HG03460 (cell line): ENCODE measurements at regions not wholly inside any gene's neighbourhood (a gene's known extent, or its start where the extent isn't known, plus 50 kb on each side); places are given as distances from the start of the nearest gene placed in this dataset.

ENCODE experiments used
- ATAC-seq: cut with Tn5 transposase; IDR thresholded peaks from one replicate; pipeline ENCODE4 v1.9.1; 2021; ENCODE audit not compliant: unreplicated experiment

- ATAC-seq = no peak
Measured at GRCh38 chr2:203789618-203790017, 78.0 kb upstream of the CTLA4 start.

GRCh38 chr2:203790134-203790852 is 77.3 kb upstream of the CTLA4 start:
- ATAC-seq = no peak

DNA sequence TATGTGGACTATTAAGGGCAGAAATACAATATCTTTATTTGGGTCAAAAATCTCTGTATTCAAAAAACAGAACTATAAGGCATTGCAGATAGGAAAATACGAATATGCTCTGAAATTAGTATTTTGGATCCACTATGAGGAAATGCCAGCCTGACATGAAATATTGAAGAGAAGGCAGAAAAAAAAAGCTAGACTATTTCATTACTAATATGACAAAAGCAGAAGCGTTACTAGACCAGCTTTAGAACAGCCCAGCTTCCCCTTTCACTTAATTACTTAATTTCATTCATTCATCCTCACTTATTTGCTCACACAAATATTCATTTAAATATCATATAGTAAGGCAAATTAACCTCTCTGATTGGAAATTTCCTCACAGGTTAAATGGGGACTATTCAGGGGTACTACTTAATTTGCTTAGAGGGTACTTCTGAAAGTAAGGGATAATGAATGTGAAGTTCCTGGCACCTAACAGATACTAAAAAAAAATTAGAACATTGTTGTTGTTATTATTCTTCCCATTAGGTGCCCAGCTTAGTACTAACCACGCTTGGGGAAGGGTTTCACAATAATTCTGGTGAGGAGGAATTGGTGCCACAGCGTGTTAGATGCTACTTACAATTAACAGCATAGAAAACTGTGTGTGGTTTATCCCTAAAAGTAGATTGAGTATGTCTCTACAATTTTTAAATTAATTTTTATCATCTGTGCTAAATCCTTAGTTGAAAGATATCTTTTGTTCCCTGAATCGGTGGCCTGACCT is 71.1 kb upstream of the CTLA4 start:
- no peak for ATAC-seq

DNA sequence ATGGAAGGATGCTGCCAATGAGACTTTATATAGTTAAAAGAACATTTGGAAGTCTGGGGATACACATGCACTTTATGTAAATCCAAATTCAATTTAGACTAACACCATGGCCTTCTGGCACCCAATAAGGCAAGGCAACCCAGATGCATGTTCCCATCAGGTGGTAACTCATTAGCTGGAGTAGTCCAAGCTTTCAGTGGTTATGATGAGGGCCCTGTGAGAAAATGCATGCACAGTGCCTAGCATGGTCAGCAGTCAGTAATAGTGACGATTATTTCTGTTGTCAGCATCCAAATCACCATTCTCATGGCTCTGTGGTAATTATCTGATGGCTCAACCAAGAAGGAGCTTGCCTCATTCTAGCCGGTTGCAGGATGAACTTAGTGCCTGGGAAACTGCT is 70.3 kb upstream of the CTLA4 start:
- ATAC-seq = no peak

DNA sequence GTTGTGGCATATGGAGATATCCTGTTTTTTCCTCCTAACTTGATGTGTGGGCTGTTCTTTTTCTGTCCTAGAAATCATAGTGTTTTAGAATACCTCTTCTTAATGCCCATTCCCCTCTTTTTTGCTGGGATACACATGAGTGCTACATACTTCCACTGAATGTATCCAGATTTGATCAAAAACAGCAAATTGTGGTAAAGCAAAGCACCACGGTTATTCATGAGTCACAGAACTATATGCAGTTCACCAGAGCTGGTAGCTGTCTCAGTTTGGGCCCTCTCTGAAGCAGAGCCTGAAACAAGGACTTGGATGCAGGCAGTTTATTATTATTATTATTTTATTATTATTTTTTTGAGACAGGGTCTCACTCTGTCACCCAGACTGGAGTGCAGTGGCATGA is 69.9 kb upstream of the CTLA4 start:
- ATAC-seq = no peak

DNA sequence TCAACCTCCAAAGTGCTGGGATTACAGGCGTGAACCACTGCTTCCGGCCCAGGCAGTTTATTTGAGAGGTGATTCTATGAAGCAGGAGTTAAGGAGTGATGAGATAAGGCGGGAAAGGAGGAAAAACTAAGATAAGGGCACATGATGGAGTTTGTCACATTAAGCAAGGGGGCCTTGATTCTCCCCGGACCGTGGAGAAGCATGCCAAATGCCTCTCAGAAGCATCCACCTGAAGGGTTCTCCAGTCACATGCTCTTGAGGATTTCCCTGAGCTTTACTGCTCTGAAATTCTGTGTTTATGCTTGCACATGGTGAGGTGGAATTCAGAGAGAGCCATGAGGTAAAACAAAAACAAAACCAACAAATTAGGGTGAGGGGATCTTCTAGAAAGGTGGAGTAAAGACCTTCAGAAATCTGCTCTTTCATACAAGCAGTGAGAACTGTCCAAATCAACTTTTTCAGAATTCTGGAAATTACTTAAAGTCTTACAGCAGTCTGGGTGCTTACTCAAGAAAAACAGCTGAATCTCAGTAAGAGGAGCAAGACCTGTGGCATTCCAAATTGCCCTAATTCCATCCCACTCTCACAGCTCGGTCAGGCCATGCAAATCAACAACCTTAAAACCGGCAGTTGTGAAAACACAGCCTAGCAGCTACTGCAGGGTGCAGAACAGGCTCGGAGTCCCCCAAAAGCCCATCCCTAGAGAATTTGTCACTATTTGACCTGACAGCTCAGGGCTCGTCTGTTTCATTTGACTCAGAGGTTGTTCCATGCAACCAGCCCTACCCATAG is 69.1 kb upstream of the CTLA4 start:
- no peak for ATAC-seq

- peak; percentile 91 for ATAC-seq
Measured at GRCh38 chr2:203799908-203800307, 67.7 kb upstream of the CTLA4 start.

GRCh38 chr2:203800783-203801182 is 66.8 kb upstream of the CTLA4 start:
- ATAC-seq = no peak

DNA sequence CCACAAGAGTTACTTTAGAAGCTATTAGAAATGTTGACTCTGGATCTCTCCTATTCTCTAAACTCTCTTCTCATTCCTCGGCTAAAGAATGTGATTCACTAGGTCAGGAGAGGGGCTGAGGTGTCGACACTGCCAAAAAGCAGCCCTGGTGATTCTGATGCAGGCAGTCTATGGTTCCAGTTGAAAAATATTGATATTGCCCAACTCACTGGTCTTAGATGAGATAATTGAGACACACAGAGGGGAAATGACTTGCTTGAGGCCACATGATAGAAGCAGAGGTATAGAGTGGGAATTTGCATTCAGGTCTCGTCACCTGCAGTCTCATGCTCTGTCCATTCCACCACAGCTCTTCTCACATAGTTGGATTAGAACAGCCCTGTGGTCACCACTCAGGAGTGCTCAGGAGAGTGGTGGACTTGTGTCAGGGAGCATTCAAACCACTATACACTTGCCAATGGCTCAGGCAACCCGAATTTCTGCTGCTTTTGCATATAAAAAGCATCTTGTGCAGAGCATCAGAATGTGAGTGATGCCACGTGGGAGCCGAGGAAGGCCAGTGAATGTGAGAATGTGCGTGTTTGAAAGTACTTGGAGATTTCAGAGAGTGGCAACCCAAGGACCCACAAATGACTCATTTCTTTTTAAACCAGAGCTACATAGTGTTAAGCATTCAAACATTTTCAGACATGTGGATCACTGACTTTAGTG is 65.1 kb upstream of the CTLA4 start:
- no peak for ATAC-seq

- ATAC-seq = no peak
Measured at GRCh38 chr2:203803053-203803429, 64.5 kb upstream of the CTLA4 start.

GRCh38 chr2:203804070-203804469 is 63.5 kb upstream of the CTLA4 start:
- ATAC-seq = no peak

DNA sequence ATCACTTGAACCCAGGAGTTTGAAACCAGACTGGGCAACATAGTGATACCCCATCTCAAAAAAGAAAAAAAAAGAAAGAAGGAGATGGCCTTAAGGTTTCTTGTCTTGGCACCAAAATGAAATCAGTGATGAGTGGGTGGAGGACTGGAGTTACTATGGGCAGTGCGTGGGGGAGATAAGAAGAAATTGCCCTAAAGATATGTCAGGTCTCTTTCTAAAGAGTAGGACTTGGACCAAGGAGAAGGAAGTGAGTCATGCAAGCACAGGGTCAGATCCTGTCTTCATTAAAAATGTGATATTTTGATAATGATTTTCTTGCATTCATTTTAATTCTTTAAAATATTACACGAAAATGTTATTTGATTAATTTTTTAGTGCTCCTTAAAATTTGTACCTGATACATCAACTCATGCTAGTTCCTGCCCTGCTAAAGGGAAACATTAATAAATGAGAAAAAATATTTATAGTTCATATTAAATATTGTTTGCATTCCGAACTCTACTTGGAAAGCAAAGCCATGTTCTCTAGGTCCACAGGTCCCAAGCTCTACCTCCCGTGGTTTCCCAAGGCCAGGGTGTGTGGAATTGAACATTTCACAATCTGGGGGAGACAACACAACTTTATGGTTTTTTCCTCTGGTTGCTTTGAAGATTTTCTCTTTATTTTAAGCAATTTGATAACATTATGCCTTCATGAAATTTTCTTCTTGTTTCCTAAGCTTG is 62.6 kb upstream of the CTLA4 start:
- ATAC-seq = no peak

DNA sequence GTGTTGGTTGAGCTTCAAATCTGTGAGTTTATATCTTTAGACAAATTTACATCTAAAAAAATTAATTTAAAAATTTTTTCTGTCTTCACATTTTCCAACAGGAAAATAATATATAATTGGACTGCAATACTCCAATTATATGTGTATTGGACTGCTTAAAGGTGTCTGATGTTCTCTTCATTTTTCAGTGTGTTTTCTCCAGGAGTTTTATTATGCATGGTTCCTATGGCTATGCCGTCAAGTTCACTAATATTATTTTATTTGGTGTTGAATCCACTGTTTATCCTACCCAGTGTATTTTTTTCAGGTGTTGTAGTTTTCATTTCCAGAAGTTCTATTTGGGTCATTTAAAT is 62.1 kb upstream of the CTLA4 start:
- no peak for ATAC-seq

DNA sequence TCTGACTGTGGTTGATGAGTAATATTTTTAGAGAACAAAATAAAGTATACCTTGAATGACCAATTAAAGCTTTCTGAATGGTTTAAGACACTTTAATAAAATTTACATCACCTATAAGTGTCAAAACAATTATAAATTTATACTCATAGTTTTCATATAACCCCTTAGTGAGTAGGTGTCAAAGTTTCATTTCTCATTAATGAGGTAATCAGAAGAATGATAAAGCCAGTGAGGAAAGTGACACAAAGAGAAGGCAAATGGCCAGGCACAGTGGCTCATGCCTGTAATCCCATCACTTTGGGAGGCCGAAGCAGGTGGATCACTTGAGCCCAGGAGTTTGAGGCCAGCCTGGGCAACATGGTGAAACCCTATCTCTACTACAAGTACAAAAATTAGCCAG is 60.8 kb upstream of the CTLA4 start:
- no peak for ATAC-seq

DNA sequence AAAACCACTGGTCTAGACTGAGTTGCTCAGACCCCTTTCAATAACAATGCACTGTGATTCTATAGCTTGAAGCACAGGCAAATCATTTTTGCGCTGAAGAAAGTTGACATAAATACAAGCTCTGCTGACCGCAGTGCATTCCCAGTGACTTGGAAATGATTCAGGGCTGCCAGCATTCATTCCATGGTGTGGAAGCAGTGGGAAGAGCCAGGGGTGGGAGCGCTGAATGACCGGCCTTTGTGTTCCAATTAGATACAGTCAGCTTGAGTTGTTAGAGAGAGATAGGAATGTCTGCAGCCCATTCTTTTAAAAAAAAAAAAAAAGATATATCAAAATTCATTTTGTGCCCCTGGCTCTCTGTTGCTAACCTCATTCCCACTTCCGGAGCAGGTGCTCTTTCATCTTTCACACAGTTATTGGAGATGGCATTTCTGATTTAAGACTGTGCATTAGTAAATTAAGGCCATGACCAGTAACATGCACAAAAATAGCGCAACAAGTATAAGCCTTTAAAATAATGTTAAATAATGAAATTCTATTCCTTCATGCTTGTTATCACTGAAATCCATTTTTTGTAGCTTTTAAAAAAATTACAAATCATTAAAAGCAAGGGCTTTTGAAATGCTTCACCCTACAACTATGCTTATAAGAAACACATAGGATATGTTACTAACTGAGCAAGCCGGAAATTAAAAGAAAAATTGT is 59.4 kb upstream of the CTLA4 start:
- no peak for ATAC-seq

DNA sequence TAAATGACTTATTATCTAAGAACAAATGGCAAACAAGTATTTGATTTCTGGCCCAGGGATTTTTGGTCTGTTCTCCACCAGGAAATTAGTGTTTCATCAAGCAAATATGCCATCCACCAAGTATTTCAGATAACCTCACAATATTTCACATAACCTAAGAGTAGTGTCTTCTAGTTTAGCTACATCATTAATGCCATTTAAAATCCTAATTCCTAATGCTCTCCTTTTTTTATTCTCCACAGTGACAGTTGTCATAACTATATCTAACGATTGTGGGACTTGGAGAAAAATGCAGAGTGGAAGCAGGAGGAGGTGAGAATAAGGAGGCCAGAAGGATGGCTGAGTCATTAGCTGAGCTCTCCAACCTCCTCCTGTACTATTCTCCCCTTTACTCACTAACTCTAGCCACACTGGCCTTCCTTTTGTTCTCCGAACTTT is 58.5 kb upstream of the CTLA4 start:
- no peak for ATAC-seq

- no peak for ATAC-seq
Measured at GRCh38 chr2:203809991-203810510, 57.5 kb upstream of the CTLA4 start.

DNA sequence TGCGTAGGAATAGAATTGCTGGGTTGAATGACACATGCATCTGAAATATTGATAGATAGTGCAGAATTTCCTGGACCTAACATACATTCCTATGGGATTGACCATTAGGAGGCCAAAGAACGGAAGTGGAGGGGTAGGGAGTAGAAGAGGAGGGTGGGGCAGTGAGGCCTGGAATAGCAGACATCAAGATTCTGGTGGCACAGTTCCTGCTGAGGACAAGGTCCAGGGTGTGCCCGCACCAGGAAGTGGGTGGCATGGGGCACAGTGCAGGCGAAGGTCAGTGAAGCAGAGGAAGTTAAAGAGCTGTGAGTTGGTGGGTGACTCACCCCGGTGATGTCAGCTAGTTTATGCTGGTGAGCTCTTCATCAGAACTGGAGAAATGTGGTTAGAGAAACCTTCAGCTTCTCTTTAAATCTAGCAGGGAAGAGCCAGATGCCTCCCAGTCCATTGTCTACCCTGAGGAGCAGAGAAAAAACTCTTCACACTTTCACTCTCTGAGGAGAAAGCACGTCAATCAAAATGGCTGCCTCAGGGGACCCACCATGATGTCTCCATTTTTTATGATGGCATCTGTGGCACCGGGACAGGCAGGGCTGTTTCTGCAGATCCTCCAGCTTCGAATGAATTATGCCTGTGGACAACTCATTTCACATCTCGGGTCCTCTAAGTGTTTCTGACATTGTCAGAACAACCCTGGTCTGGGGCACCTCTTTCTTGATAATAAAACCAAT is 55.9 kb upstream of the CTLA4 start:
- peak; percentile 66 for ATAC-seq
